ENCODE measurements at regions not wholly inside any gene's neighbourhood (a gene's known extent, or its start where the extent isn't known, plus 50 kb on each side); places are given as distances from the start of the nearest gene placed in this dataset.

DNA sequence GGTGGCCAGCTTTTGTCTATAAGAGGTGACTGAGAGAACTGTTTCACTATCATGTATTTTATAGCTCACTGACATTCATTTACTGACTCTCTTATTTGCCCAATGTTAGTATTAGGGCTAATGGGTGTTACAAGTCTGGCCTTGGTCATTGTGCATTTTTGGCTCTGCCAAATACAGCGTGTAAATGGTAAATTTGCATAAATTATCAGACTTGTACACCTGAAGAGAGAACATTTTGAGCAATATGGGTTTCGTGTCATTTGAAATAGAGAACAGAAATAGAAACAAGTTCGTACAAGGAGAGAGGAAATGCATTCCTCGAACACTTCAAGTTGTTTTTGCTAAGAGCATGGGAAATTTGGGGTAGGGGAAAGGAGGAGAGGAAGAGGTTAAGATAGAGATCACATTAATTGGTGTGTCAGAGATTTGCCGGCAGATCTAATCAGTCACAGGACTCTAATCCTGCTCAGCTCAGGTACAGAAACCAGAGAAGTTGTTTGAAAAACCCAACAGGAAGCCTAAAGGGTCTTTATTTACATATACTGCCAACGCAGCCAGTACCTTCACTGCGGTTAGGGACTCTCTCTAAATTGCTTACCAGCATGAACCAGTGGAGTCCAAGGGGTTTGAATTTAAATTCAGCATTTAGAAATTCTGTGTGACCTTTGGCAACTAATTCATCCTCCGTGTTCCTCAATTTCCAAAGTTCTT, 261.5 kb downstream of the GPATCH2 start:
- H3K9me3 ChIP-seq, result no peaks in the 10 kb centered on the region
- DNase-seq, result no peak
- H3K27me3 ChIP-seq, result no peaks in the 10 kb centered on the region
- TF ChIP-seq POLR2AphosphoS5 (IDR thresholded peaks at IDR 0.05), result no peak
- no peak for TF ChIP-seq CTCF (IDR thresholded peaks at IDR 0.05)
- TF ChIP-seq EP300 (IDR thresholded peaks at IDR 0.05), result no peak
- no peak for TF ChIP-seq POLR2A (IDR thresholded peaks at IDR 0.05)
- H3K36me3 ChIP-seq, result no peaks in the 10 kb centered on the region
- H3K27ac ChIP-seq, result no peak overlapping the region
- no peaks in the 10 kb centered on the region for H3K4me1 ChIP-seq
- 38 to 74% methylated on average over 8 of the region's 8 CpGs for WGBS, 2 donors
- intact Hi-C loops (cut with DNase I), result no loop called here
- no peak overlapping the region for H3K4me3 ChIP-seq

- 87 to 91% methylated on average over 3 of the region's 3 CpGs for WGBS, 2 donors
These were observed 266.7 kb downstream of the GPATCH2 start for GRCh38 chr1:217364220-217364619.

DNA sequence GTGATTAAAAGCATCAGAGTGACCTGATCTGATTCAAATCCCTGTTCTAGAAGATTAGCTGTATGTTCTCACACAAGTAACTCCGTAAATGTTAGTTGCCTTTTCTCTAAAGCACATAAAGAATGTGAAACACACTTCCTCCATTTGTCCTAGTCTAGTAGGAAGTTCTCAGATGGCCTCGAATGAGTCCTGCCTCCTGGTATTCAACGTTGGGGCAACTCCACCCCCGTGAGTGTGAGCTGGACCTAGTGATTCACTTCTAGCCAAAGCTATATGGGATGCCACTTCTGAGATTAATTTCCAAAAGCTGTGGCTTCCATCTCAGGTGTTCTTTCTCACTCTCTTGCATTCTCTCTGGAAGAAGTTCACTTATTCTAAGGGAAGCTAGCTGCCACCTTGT, 267.6 kb downstream of the GPATCH2 start:
- no peaks in the 10 kb centered on the region for H3K36me3 ChIP-seq
- no peaks in the 10 kb centered on the region for H3K27me3 ChIP-seq
- no peak overlapping the region for H3K4me3 ChIP-seq
- H3K4me1 ChIP-seq, result no peaks in the 10 kb centered on the region
- intact Hi-C loops (cut with DNase I), result no loop called here
- no peaks in the 10 kb centered on the region for H3K9me3 ChIP-seq
- no peak for TF ChIP-seq EP300 (IDR thresholded peaks at IDR 0.05)
- no peak for TF ChIP-seq POLR2A (IDR thresholded peaks at IDR 0.05)
- TF ChIP-seq CTCF (IDR thresholded peaks at IDR 0.05), result no peak
- no peak for TF ChIP-seq POLR2AphosphoS5 (IDR thresholded peaks at IDR 0.05)
- DNase-seq, result no peak
- no peak overlapping the region for H3K27ac ChIP-seq
- 48 to 68% methylated on average over 4 of the region's 4 CpGs for WGBS, 2 donors

More at GRCh38 chr1:217364220-217364619, 266.7 kb downstream of the GPATCH2 start:
- H3K4me3 ChIP-seq, result no peak overlapping the region
- no peaks in the 10 kb centered on the region for H3K36me3 ChIP-seq
- H3K4me1 ChIP-seq, result no peaks in the 10 kb centered on the region
- intact Hi-C loops (cut with DNase I), result no loop called here
- no peak overlapping the region for H3K27ac ChIP-seq
- TF ChIP-seq EP300 (IDR thresholded peaks at IDR 0.05) (no peak), POLR2AphosphoS5 (IDR thresholded peaks at IDR 0.05) (no peak), CTCF (IDR thresholded peaks at IDR 0.05) (no peak), POLR2A (IDR thresholded peaks at IDR 0.05) (no peak)
- no peaks in the 10 kb centered on the region for H3K9me3 ChIP-seq
- DNase-seq, result no peak
- H3K27me3 ChIP-seq, result no peaks in the 10 kb centered on the region

DNA sequence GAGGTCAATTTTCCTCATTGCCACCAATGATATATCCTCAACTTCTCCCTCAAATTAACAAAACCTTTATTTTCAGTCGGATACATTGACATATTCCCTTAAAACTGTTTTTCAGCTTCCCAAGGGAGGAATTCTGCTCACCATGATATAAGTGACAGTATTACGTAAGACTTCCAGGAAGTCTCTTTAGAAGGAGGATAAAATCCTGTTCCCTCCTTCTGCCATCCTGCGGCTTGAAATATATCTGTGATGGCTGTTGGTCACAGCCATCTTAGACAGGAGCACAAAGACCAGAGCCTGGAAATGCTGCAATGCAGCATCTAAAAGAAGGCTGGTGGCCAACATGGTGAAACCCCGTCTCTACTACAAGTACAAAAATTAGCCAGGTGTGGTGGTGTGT, 270.4 kb downstream of the GPATCH2 start:
- 94% methylated on average over 4 of the region's 4 CpGs for WGBS, 2 donors
- Histone ChIP-seq H3K27me3 (no peaks in the 10 kb centered on the region), H3K4me3 (no peak overlapping the region), H3K4me1 (no peaks in the 10 kb centered on the region), H3K27ac (no peak overlapping the region), H3K9me3 (no peaks in the 10 kb centered on the region), H3K36me3 (no peaks in the 10 kb centered on the region)
- intact Hi-C loops (cut with DNase I), result no loop called here
- no peak for DNase-seq
- TF ChIP-seq POLR2A (IDR thresholded peaks at IDR 0.05) (no peak), POLR2AphosphoS5 (IDR thresholded peaks at IDR 0.05) (no peak), EP300 (IDR thresholded peaks at IDR 0.05) (no peak), CTCF (IDR thresholded peaks at IDR 0.05) (no peak)

GRCh38 chr1:217354895-217355294, 276.0 kb downstream of the GPATCH2 start:
- Histone ChIP-seq H3K36me3 (no peaks in the 10 kb centered on the region), H3K9me3 (no peaks in the 10 kb centered on the region), H3K27me3 (no peaks in the 10 kb centered on the region), H3K27ac (no peak overlapping the region), H3K4me3 (no peak overlapping the region), H3K4me1 (no peaks in the 10 kb centered on the region)
- intact Hi-C loops (cut with DNase I), result no loop called here
- no peak for TF ChIP-seq EP300 (IDR thresholded peaks at IDR 0.05)
- TF ChIP-seq POLR2A (IDR thresholded peaks at IDR 0.05), result no peak
- TF ChIP-seq POLR2AphosphoS5 (IDR thresholded peaks at IDR 0.05), result no peak
- no peak for TF ChIP-seq CTCF (IDR thresholded peaks at IDR 0.05)
- WGBS, 2 donors, result 16 to 61% methylated on average over 3 of the region's 3 CpGs
- DNase-seq, result no peak
